ENCODE measurements at regions not wholly inside any gene's neighbourhood (a gene's known extent, or its start where the extent isn't known, plus 50 kb on each side); places are given as distances from the start of the nearest gene placed in this dataset.

DNA sequence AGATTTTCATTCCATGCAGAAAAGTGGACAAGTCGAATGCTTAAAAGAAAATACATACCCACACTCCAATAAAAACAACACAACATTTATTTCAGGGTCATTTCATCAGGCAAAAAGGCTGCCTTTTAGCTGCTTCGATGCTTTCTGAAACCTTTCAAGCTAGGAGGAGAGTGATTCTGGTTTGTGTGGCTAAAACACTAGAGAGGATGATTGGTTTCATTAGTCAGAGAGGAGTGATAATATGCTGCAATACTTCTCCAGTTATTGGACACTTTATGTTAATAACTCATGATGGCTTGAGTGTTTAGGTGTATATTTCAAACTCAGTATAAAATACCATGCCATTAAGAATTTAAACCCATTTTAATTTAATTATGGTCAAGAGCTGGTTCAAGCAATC, 614.0 kb downstream of the SLC4A3 start (continued):
- TF ChIP-seq, protein P1, sequence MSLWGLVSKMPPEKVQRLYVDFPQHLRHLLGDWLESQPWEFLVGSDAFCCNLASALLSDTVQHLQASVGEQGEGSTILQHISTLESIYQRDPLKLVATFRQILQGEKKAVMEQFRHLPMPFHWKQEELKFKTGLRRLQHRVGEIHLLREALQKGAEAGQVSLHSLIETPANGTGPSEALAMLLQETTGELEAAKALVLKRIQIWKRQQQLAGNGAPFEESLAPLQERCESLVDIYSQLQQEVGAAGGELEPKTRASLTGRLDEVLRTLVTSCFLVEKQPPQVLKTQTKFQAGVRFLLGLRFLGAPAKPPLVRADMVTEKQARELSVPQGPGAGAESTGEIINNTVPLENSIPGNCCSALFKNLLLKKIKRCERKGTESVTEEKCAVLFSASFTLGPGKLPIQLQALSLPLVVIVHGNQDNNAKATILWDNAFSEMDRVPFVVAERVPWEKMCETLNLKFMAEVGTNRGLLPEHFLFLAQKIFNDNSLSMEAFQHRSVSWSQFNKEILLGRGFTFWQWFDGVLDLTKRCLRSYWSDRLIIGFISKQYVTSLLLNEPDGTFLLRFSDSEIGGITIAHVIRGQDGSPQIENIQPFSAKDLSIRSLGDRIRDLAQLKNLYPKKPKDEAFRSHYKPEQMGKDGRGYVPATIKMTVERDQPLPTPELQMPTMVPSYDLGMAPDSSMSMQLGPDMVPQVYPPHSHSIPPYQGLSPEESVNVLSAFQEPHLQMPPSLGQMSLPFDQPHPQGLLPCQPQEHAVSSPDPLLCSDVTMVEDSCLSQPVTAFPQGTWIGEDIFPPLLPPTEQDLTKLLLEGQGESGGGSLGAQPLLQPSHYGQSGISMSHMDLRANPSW (CRISPR knock-in tag; conservative IDR thresholded peaks at IDR 0.05; ENCODE audit: low read depth): no peak
- TF ChIP-seq ETV6 (CRISPR knock-in tag; IDR thresholded peaks at IDR 0.05): no peak
- no peak for TF ChIP-seq JUN (CRISPR knock-in tag; IDR thresholded peaks at IDR 0.05)
- no peak for TF ChIP-seq ZNF263 (CRISPR knock-in tag; IDR thresholded peaks at IDR 0.05; ENCODE audit: low read depth)
- TF ChIP-seq, protein P2, sequence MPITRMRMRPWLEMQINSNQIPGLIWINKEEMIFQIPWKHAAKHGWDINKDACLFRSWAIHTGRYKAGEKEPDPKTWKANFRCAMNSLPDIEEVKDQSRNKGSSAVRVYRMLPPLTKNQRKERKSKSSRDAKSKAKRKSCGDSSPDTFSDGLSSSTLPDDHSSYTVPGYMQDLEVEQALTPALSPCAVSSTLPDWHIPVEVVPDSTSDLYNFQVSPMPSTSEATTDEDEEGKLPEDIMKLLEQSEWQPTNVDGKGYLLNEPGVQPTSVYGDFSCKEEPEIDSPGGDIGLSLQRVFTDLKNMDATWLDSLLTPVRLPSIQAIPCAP (CRISPR knock-in tag; IDR thresholded peaks at IDR 0.05): no peak
- no peak for TF ChIP-seq NR1H2 (CRISPR knock-in tag; IDR thresholded peaks at IDR 0.05)
- TF ChIP-seq, protein P3, sequence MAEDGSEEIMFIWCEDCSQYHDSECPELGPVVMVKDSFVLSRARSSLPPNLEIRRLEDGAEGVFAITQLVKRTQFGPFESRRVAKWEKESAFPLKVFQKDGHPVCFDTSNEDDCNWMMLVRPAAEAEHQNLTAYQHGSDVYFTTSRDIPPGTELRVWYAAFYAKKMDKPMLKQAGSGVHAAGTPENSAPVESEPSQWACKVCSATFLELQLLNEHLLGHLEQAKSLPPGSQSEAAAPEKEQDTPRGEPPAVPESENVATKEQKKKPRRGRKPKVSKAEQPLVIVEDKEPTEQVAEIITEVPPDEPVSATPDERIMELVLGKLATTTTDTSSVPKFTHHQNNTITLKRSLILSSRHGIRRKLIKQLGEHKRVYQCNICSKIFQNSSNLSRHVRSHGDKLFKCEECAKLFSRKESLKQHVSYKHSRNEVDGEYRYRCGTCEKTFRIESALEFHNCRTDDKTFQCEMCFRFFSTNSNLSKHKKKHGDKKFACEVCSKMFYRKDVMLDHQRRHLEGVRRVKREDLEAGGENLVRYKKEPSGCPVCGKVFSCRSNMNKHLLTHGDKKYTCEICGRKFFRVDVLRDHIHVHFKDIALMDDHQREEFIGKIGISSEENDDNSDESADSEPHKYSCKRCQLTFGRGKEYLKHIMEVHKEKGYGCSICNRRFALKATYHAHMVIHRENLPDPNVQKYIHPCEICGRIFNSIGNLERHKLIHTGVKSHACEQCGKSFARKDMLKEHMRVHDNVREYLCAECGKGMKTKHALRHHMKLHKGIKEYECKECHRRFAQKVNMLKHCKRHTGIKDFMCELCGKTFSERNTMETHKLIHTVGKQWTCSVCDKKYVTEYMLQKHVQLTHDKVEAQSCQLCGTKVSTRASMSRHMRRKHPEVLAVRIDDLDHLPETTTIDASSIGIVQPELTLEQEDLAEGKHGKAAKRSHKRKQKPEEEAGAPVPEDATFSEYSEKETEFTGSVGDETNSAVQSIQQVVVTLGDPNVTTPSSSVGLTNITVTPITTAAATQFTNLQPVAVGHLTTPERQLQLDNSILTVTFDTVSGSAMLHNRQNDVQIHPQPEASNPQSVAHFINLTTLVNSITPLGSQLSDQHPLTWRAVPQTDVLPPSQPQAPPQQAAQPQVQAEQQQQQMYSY (CRISPR knock-in tag; IDR thresholded peaks at IDR 0.05): no peak
- TF ChIP-seq, protein P4, sequence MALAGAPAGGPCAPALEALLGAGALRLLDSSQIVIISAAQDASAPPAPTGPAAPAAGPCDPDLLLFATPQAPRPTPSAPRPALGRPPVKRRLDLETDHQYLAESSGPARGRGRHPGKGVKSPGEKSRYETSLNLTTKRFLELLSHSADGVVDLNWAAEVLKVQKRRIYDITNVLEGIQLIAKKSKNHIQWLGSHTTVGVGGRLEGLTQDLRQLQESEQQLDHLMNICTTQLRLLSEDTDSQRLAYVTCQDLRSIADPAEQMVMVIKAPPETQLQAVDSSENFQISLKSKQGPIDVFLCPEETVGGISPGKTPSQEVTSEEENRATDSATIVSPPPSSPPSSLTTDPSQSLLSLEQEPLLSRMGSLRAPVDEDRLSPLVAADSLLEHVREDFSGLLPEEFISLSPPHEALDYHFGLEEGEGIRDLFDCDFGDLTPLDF (CRISPR knock-in tag; IDR thresholded peaks at IDR 0.05): no peak
- no peak for TF ChIP-seq ZNF423 (CRISPR knock-in tag; IDR thresholded peaks at IDR 0.05)
- no peak for TF ChIP-seq ZBTB21 (CRISPR knock-in tag; IDR thresholded peaks at IDR 0.05; ENCODE audit: borderline replicate concordance)
- TF ChIP-seq FOXK1 (CRISPR knock-in tag; IDR thresholded peaks at IDR 0.05): no peak
- no peak for TF ChIP-seq TEAD4 (CRISPR knock-in tag; IDR thresholded peaks at IDR 0.05)
- TF ChIP-seq, protein P5, sequence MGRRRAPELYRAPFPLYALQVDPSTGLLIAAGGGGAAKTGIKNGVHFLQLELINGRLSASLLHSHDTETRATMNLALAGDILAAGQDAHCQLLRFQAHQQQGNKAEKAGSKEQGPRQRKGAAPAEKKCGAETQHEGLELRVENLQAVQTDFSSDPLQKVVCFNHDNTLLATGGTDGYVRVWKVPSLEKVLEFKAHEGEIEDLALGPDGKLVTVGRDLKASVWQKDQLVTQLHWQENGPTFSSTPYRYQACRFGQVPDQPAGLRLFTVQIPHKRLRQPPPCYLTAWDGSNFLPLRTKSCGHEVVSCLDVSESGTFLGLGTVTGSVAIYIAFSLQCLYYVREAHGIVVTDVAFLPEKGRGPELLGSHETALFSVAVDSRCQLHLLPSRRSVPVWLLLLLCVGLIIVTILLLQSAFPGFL (CRISPR knock-in tag; IDR thresholded peaks at IDR 0.05; ENCODE audit: borderline replicate concordance): no peak

DNA sequence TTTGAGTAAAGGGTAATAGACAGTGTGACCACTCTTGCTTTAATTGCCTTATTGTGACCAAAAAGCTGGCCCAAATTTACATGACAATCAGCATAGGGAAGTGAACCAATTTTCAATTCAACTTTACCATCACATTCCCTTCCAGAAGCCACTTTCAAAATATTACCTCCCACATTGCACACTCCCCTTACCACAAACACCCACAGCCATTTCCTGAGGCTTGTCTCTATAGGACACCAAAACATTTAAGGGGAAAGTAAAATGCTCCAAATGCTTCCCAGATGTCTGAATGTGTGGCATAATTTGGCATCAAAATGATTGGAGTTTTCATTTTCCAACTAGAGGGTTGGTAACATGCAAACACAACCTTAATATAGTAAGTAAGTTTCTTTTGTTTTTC, 616.1 kb downstream of the SLC4A3 start:
- peaks cover 5% of the 10 kb centered on the region for H3K4me1 Mint-ChIP-seq
- H3K4me3 Mint-ChIP-seq: no peak overlapping the region
- POLR2A ChIA-PET: interaction anchor here (0.7 kb wide), 1 partner anchor 1297 kb away, joined by 3 read pairs; no protein-coding TSS in a partner anchor
- CTCF ChIA-PET: no interaction called here
- DNase-seq (ENCODE audit: low spot score) (no peak), ATAC-seq (no peak)
- no peaks in the 10 kb centered on the region for H3K27me3 Mint-ChIP-seq (ENCODE audit: low read depth)
- H3K36me3 Mint-ChIP-seq: no peaks in the 10 kb centered on the region
- peaks cover 3% of the 10 kb centered on the region; the same call in 1 of the 2 replicates for H3K9me3 Mint-ChIP-seq
- H3K27ac Mint-ChIP-seq: no peak overlapping the region
- TF ChIP-seq, protein P1 (CRISPR knock-in tag; conservative IDR thresholded peaks at IDR 0.05; ENCODE audit: low read depth): no peak
- TF ChIP-seq FOXJ3 (CRISPR knock-in tag; IDR thresholded peaks at IDR 0.05; ENCODE audit: borderline replicate concordance): no peak
- TF ChIP-seq, protein P5 (CRISPR knock-in tag; IDR thresholded peaks at IDR 0.05; ENCODE audit: borderline replicate concordance): no peak
- TF ChIP-seq, protein P6, sequence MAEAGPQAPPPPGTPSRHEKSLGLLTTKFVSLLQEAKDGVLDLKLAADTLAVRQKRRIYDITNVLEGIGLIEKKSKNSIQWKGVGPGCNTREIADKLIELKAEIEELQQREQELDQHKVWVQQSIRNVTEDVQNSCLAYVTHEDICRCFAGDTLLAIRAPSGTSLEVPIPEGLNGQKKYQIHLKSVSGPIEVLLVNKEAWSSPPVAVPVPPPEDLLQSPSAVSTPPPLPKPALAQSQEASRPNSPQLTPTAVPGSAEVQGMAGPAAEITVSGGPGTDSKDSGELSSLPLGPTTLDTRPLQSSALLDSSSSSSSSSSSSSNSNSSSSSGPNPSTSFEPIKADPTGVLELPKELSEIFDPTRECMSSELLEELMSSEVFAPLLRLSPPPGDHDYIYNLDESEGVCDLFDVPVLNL (CRISPR knock-in tag; IDR thresholded peaks at IDR 0.05; ENCODE audit: borderline replicate concordance, low read depth): no peak
- TF ChIP-seq ZNF138 (CRISPR knock-in tag; conservative IDR thresholded peaks at IDR 0.05): no peak
- TF ChIP-seq IRF2 (CRISPR knock-in tag; IDR thresholded peaks at IDR 0.05; ENCODE audit: borderline replicate concordance, low read depth): no peak
- TF ChIP-seq ESRRA (CRISPR knock-in tag; IDR thresholded peaks at IDR 0.05; ENCODE audit: borderline replicate concordance): no peak
- no peak for TF ChIP-seq ATF1 (CRISPR knock-in tag; IDR thresholded peaks at IDR 0.05)
- TF ChIP-seq FOXK1 (CRISPR knock-in tag; IDR thresholded peaks at IDR 0.05): no peak

Measured in WTC11 (cell line).